CD4-positive, alpha-beta memory T cell (primary cell): ENCODE measurements at regions not wholly inside any gene's neighbourhood (a gene's known extent, or its start where the extent isn't known, plus 50 kb on each side); places are given as distances from the start of the nearest gene placed in this dataset.
A peak's percentile ranks its signal among the peaks of the same experiment; 100 is the strongest.

ENCODE experiments used
- CTCF ChIA-PET: fragments of 350-600 bp; sonication (Branson Sonifier 250); formaldehyde crosslinking; loops from one replicate; lab custom pipeline; 2021; ENCODE audit warnings: inconsistent platforms; ENCODE audit not compliant: partially characterized antibody; lab: Charles Lee
- POLR2A ChIA-PET: fragments of 350-600 bp; sonication (Branson Sonifier 250); formaldehyde crosslinking; loops from one replicate; lab custom pipeline; 2021; ENCODE audit not compliant: partially characterized antibody; lab: Charles Lee
- DNase-seq, 5 donors: peaks; one replicate each; pipeline versions ENCODE4 v3.0.0 to v3.0.0-alpha.2; 2020 to 2022; ENCODE audit warnings: mixed read lengths in 1 of 5
- H3K27ac ChIP-seq: one replicate; pipeline ENCODE4 v1.7.0; 2013; ENCODE audit warnings: low read depth, low read length
- H3K27me3 ChIP-seq: 2 replicates; pipeline ENCODE4 v1.7.0; 2013; ENCODE audit warnings: mild to moderate bottlenecking, low read length, moderate library complexity; ENCODE audit not compliant: insufficient read depth
- H3K36me3 ChIP-seq: 2 replicates; pipeline ENCODE4 v1.7.0; 2013; ENCODE audit warnings: mild to moderate bottlenecking, low read length, moderate library complexity; ENCODE audit not compliant: insufficient read depth
- H3K4me1 ChIP-seq: 2 replicates; pipeline ENCODE4 v1.7.0; 2013; ENCODE audit warnings: mild to moderate bottlenecking, low read length, moderate library complexity; ENCODE audit not compliant: insufficient read depth
- H3K4me3 ChIP-seq, 2 donors: one replicate each; pipeline ENCODE4 v1.7.0; 2013; ENCODE audit warnings: low read length in 2 of 2, mild to moderate bottlenecking in 1 of 2
- H3K9me3 ChIP-seq, 2 donors: one replicate each; pipeline ENCODE4 v1.7.0; 2013; ENCODE audit warnings: low read length in 2 of 2, control low read depth in 1 of 2; ENCODE audit not compliant: control insufficient read depth in 1 of 2
- H3K27ac Mint-ChIP-seq, 7 donors: one replicate each; pipeline ENCODE4 v1.8.0; 2020 to 2021; ENCODE audit warnings: mixed read lengths in 7 of 7, mild to moderate bottlenecking in 6 of 7, inconsistent platforms in 3 of 7, moderate library complexity in 3 of 7
- H3K27me3 Mint-ChIP-seq, 2 donors: one replicate each; pipeline ENCODE4 v1.8.0; 2020 to 2021; ENCODE audit warnings: mixed read lengths in 2 of 2
- H3K36me3 Mint-ChIP-seq, 2 donors: one replicate each; pipeline ENCODE4 v1.8.0; 2020 to 2021; ENCODE audit warnings: mixed read lengths in 2 of 2, inconsistent platforms in 1 of 2, mild to moderate bottlenecking in 1 of 2
- H3K4me1 Mint-ChIP-seq, 4 donors: one replicate each; pipeline ENCODE4 v1.8.0; 2020 to 2021; ENCODE audit warnings: mixed read lengths in 4 of 4, mild to moderate bottlenecking in 1 of 4
- H3K4me3 Mint-ChIP-seq, 8 donors: one replicate each; pipeline ENCODE4 v1.8.0; 2020 to 2021; ENCODE audit warnings: mixed read lengths in 8 of 8, mild to moderate bottlenecking in 7 of 8, moderate library complexity in 6 of 8, inconsistent platforms in 3 of 8
- H3K9me3 Mint-ChIP-seq, 8 donors: one replicate each; pipeline ENCODE4 v1.8.0; 2020 to 2021; ENCODE audit warnings: mixed read lengths in 8 of 8, mild to moderate bottlenecking in 5 of 8, inconsistent platforms in 3 of 8, moderate library complexity in 1 of 8
- intact Hi-C: fragments of 100-400 bp; cut with micrococcal nuclease; formaldehyde crosslinking; loops from one replicate; pipeline ENCODE4 v1.15.1; 2023

- Mint-ChIP-seq H3K9me3 (peaks cover 0 to 3% (median 0%) of the 10 kb centered on the region in 8 donors), H3K27me3 (peaks cover 41 to 46% of the 10 kb centered on the region in 2 donors), H3K36me3 (no peaks in the 10 kb centered on the region), H3K4me3 (peak overlapping the region in 6 of 8 donors; percentile 9 to 58 (median 46)), H3K27ac (no peak overlapping the region), H3K4me1 (peaks cover 7 to 17% (median 13%) of the 10 kb centered on the region in 4 donors)
- H3K27ac ChIP-seq: no peak overlapping the region
- DNase-seq: no peak
- H3K27me3 ChIP-seq: peaks cover 11% of the 10 kb centered on the region
- intact Hi-C loops: no loop called here
- H3K4me1 ChIP-seq: no peaks in the 10 kb centered on the region
- CTCF ChIA-PET: no interaction called here
- no peaks in the 10 kb centered on the region for H3K9me3 ChIP-seq
- POLR2A ChIA-PET: no interaction called here
- no peaks in the 10 kb centered on the region for H3K36me3 ChIP-seq
- H3K4me3 ChIP-seq: no peak overlapping the region
Measured at GRCh38 chr14:104460791-104461651, 118.5 kb upstream of the C14orf180 start.

DNA sequence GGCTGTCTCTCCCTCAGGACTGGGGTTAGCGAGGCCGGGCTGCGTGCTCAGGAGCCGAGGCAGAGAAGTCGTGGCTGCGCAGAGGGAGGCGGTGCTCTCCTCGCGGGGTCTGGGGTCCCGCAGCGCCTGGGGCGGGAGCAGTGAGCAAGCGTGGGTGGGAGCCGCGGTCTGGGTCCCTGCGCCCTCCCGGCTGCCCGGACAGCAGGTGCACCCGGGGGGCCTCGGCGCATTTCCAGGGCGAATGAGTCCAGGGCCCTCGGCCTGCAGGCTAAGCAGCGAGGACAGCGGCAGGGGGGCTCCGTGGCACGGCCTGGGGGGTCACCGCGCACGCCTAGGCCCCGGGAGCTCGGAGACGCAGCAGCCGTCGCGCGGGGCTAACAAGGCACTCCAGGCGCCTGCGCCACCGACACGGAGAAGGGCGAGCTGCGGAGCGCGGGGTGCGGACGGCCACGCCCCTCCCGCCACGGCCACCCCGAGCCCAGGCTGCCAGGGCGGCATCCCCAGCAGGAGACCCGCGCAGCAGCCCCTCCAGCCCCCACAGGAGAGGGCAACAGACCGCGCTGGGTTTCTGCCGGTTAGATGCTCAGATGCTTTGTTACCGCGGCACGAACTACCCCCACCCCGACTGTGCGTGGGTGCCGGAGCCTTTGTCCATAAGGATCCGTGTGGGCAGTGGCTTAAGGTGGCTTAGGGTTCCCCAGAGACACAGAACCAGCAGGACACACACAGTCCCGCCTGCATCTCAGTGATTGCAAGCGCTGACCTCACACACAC is 117.7 kb upstream of the C14orf180 start:
- Mint-ChIP-seq H3K36me3 (no peaks in the 10 kb centered on the region), H3K4me1 (peaks cover 7 to 17% (median 13%) of the 10 kb centered on the region in 4 donors), H3K4me3 (peak overlapping the region in 3 of 8 donors; percentile 17 to 47 (median 33)), H3K27ac (no peak overlapping the region), H3K27me3 (peaks cover 41 to 47% of the 10 kb centered on the region in 2 donors), H3K9me3 (peaks cover 0 to 3% (median 0%) of the 10 kb centered on the region in 8 donors)
- ChIA-PET POLR2A (no interaction called here), CTCF (no interaction called here)
- intact Hi-C loops: no loop called here
- Histone ChIP-seq H3K4me1 (no peaks in the 10 kb centered on the region), H3K36me3 (no peaks in the 10 kb centered on the region), H3K9me3 (no peaks in the 10 kb centered on the region), H3K4me3 (no peak overlapping the region), H3K27me3 (peaks cover 11% of the 10 kb centered on the region), H3K27ac (no peak overlapping the region)
- no peak for DNase-seq

DNA sequence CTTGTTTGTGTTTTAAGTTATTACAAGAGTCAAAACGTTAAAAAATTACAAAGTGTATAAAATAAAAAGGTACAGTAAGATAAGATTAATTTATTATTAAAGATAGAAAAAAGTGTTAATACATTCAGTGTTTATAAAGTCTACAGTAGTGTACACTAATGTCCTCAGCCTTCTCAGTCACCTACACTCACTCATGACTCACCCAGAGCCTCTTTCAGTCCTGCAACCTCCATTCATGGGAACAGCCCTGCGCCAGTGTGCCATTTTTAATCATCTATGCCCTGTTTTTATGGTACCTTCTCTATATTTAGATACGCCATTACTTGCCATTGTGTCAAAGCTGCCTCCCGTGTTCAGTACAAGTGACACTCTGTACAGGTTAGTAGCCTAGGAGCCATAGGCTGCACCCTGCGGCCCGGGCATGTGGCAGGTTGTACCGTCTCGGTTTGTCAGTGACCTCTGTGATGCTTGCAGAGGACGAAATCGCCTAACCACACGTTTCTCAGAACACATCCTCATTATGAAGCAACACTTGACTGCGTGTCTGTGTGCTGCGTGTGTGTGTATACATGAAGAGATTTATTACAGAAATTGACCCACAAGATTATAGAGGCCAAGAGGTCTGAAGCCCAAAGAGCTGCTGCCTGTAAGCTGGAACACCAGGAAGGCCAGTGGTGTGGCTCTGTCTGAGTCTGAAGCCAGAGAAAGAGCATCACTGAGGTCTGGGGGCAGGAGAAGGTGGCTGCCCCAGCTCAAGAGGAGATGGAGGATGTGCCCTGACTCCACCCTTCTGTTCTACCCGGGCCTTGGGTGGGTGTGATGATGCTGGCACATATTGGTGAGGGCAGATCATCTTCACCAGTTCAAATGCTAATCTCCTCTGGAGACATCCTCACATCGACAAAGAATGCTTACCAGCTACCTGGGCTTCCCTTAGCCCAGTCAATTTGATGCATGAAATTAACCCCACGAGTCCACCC is 116.6 kb upstream of the C14orf180 start:
- Mint-ChIP-seq H3K27ac (no peak overlapping the region), H3K4me1 (peaks cover 7 to 17% (median 13%) of the 10 kb centered on the region in 4 donors), H3K36me3 (no peaks in the 10 kb centered on the region), H3K9me3 (peaks cover 0 to 3% (median 0%) of the 10 kb centered on the region in 8 donors), H3K4me3 (peak overlapping the region in 5 of 8 donors; percentile 8 to 37 (median 14)), H3K27me3 (peaks cover 41 to 42% of the 10 kb centered on the region in 2 donors)
- Histone ChIP-seq H3K27me3 (peaks cover 11% of the 10 kb centered on the region), H3K4me1 (no peaks in the 10 kb centered on the region), H3K4me3 (no peak overlapping the region), H3K27ac (no peak overlapping the region), H3K36me3 (no peaks in the 10 kb centered on the region), H3K9me3 (no peaks in the 10 kb centered on the region)
- no peak for DNase-seq
- ChIA-PET CTCF (no interaction called here), POLR2A (no interaction called here)
- intact Hi-C loops: no loop called here

GRCh38 chr14:104464907-104465306 is 114.7 kb upstream of the C14orf180 start:
- intact Hi-C loops: no loop called here
- H3K27ac ChIP-seq: no peak overlapping the region
- Mint-ChIP-seq H3K4me3 (no peak overlapping the region), H3K9me3 (peaks cover 0 to 3% (median 0%) of the 10 kb centered on the region in 8 donors), H3K36me3 (no peaks in the 10 kb centered on the region), H3K4me1 (peaks cover 7 to 17% (median 13%) of the 10 kb centered on the region in 4 donors), H3K27me3 (peaks cover 29 to 34% of the 10 kb centered on the region in 2 donors), H3K27ac (no peak overlapping the region)
- H3K9me3 ChIP-seq: no peaks in the 10 kb centered on the region
- DNase-seq: no peak
- no peak overlapping the region for H3K4me3 ChIP-seq
- H3K4me1 ChIP-seq: no peaks in the 10 kb centered on the region
- no peaks in the 10 kb centered on the region for H3K36me3 ChIP-seq
- POLR2A ChIA-PET: no interaction called here
- CTCF ChIA-PET: no interaction called here
- peaks cover 11% of the 10 kb centered on the region for H3K27me3 ChIP-seq

- intact Hi-C loops: no loop called here
- Mint-ChIP-seq H3K27me3 (peaks cover 21 to 26% of the 10 kb centered on the region in 2 donors), H3K27ac (no peak overlapping the region), H3K4me3 (no peak overlapping the region), H3K36me3 (no peaks in the 10 kb centered on the region), H3K9me3 (peaks cover 0 to 3% (median 0%) of the 10 kb centered on the region in 8 donors), H3K4me1 (peaks cover 2 to 10% (median 7%) of the 10 kb centered on the region in 4 donors)
- Histone ChIP-seq H3K27me3 (peaks cover 11% of the 10 kb centered on the region), H3K27ac (no peak overlapping the region), H3K4me1 (no peaks in the 10 kb centered on the region), H3K4me3 (no peak overlapping the region), H3K36me3 (no peaks in the 10 kb centered on the region), H3K9me3 (no peaks in the 10 kb centered on the region)
- ChIA-PET CTCF (no interaction called here), POLR2A (no interaction called here)
- no peak for DNase-seq
Measured at GRCh38 chr14:104465482-104466390, 113.8 kb upstream of the C14orf180 start.

DNA sequence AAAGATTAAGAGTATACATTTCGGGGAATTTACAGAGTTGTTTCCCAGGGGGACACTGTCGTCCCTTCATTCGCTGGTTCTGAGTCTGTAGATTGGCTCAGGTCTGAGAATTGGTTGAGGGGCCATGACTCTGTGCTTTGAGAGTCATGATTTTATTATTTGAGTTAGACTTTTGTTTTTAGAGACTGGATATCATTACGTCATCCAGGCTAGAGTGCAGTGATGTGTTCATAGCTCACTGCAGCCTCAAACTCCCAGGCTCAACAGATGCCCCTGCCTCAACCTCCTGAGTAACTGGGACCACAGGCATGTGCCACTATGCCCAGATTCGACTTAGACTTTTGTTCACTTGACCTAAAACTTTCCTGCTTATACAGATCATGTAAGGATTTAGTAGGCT is 112.3 kb upstream of the C14orf180 start:
- no peak for DNase-seq
- POLR2A ChIA-PET: no interaction called here
- no peaks in the 10 kb centered on the region for H3K9me3 ChIP-seq
- H3K4me1 ChIP-seq: no peaks in the 10 kb centered on the region
- H3K4me3 ChIP-seq: no peak overlapping the region
- H3K36me3 ChIP-seq: no peaks in the 10 kb centered on the region
- intact Hi-C loops: no loop called here
- H3K9me3 Mint-ChIP-seq: peaks cover 0 to 3% (median 0%) of the 10 kb centered on the region in 8 donors
- H3K27ac Mint-ChIP-seq: no peak overlapping the region
- H3K27me3 Mint-ChIP-seq: peaks cover 18 to 23% of the 10 kb centered on the region in 2 donors
- H3K4me1 Mint-ChIP-seq: peaks cover 0 to 4% (median 2%) of the 10 kb centered on the region in 4 donors
- no peak overlapping the region for H3K27ac ChIP-seq
- no peak overlapping the region for H3K4me3 Mint-ChIP-seq
- no peaks in the 10 kb centered on the region for H3K36me3 Mint-ChIP-seq
- H3K27me3 ChIP-seq: peaks cover 11% of the 10 kb centered on the region
- CTCF ChIA-PET: no interaction called here
